ENCODE measurements at regions not wholly inside any gene's neighbourhood (a gene's known extent, or its start where the extent isn't known, plus 50 kb on each side); places are given as distances from the start of the nearest gene placed in this dataset.

DNA sequence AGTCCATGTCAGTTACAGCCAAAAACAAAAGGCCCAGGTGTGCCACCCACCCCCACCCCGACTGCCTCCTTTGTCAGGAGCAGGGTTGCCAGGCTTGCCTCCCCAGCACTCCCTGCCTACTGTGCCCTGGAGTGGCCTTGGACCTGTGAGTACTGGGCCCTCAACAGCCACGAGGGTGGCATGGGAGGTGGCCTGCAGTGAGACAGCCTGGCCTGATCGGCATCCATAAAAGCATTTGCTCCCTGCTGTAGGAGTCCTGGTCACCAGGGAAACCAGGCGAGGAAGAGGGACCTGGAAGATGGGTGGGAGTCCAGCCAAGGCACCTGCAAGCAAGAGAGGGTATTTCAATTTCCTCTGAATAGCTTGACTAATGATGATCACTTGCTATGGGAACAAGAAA, 56.4 kb upstream of the KCNMB2 start:
- H3K4me3 ChIP-seq (ENCODE audit: low read depth, low read length), result no peak overlapping the region
- H3K9ac ChIP-seq, result no peak overlapping the region
- no peaks in the 10 kb centered on the region for H3K27me3 ChIP-seq (ENCODE audit: control insufficient read depth, insufficient read depth, low read length)
- H3K36me3 ChIP-seq (ENCODE audit: control insufficient read depth, insufficient read depth, low read length), result no peaks in the 10 kb centered on the region
- H3K4me1 ChIP-seq, result peaks cover under 1% of the 10 kb centered on the region
- H2AFZ ChIP-seq, result no peak overlapping the region
- H3K4me2 ChIP-seq (ENCODE audit: low read length), result no peak overlapping the region
- no peaks in the 10 kb centered on the region for H3K79me2 ChIP-seq
- no peaks in the 10 kb centered on the region for H3K9me3 ChIP-seq (ENCODE audit: control insufficient read depth, low read length)
- no peak overlapping the region for H3K27ac ChIP-seq
- TF ChIP-seq, protein P1, sequence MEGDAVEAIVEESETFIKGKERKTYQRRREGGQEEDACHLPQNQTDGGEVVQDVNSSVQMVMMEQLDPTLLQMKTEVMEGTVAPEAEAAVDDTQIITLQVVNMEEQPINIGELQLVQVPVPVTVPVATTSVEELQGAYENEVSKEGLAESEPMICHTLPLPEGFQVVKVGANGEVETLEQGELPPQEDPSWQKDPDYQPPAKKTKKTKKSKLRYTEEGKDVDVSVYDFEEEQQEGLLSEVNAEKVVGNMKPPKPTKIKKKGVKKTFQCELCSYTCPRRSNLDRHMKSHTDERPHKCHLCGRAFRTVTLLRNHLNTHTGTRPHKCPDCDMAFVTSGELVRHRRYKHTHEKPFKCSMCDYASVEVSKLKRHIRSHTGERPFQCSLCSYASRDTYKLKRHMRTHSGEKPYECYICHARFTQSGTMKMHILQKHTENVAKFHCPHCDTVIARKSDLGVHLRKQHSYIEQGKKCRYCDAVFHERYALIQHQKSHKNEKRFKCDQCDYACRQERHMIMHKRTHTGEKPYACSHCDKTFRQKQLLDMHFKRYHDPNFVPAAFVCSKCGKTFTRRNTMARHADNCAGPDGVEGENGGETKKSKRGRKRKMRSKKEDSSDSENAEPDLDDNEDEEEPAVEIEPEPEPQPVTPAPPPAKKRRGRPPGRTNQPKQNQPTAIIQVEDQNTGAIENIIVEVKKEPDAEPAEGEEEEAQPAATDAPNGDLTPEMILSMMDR (IDR thresholded peaks at IDR 0.05), result no peak

- Histone ChIP-seq H3K27me3 (ENCODE audit: control insufficient read depth, insufficient read depth, low read length) (no peaks in the 10 kb centered on the region), H3K4me1 (no peaks in the 10 kb centered on the region), H3K79me2 (no peaks in the 10 kb centered on the region), H3K4me2 (ENCODE audit: low read length) (no peak overlapping the region), H3K36me3 (ENCODE audit: control insufficient read depth, insufficient read depth, low read length) (no peaks in the 10 kb centered on the region), H3K4me3 (ENCODE audit: low read depth, low read length) (no peak overlapping the region), H3K9ac (no peak overlapping the region), H3K9me3 (ENCODE audit: control insufficient read depth, low read length) (no peaks in the 10 kb centered on the region), H2AFZ (no peak overlapping the region), H3K27ac (no peak overlapping the region)
- TF ChIP-seq, protein P1 (IDR thresholded peaks at IDR 0.05), result no peak
These were observed 56.0 kb upstream of the KCNMB2 start for GRCh38 chr3:178480274-178480673.

DNA sequence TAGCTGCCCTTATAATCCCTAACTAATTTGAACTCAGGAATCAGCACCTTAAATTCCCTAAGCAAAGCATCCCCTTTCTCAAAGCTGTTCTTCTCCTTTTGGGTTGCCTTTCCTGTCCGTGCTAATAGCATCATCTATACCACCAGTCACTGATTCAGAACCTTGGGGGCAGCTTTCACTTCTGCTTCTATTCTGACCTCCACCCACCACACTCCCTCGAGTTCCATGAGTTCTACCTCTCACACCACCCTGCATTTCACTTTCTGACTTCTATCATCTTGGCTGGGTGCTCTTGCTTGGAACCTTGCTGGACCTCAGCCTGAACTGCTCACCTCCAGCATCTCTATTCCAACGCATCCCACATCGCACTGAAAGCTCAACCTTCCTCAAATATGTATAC, 55.4 kb upstream of the KCNMB2 start:
- H3K27ac ChIP-seq, result no peak overlapping the region
- H3K4me3 ChIP-seq (ENCODE audit: low read depth, low read length), result no peak overlapping the region
- no peaks in the 10 kb centered on the region for H3K36me3 ChIP-seq (ENCODE audit: control insufficient read depth, insufficient read depth, low read length)
- no peaks in the 10 kb centered on the region for H3K4me1 ChIP-seq
- H3K9me3 ChIP-seq (ENCODE audit: control insufficient read depth, low read length), result no peaks in the 10 kb centered on the region
- TF ChIP-seq, protein P1 (IDR thresholded peaks at IDR 0.05), result no peak
- no peaks in the 10 kb centered on the region for H3K79me2 ChIP-seq
- no peak overlapping the region for H3K4me2 ChIP-seq (ENCODE audit: low read length)
- no peaks in the 10 kb centered on the region for H3K27me3 ChIP-seq (ENCODE audit: control insufficient read depth, insufficient read depth, low read length)
- no peak overlapping the region for H3K9ac ChIP-seq
- no peak overlapping the region for H2AFZ ChIP-seq

- Histone ChIP-seq H3K79me2 (no peaks in the 10 kb centered on the region), H3K27me3 (ENCODE audit: control insufficient read depth, insufficient read depth, low read length) (no peaks in the 10 kb centered on the region), H3K4me2 (ENCODE audit: low read length) (no peak overlapping the region), H3K36me3 (ENCODE audit: control insufficient read depth, insufficient read depth, low read length) (no peaks in the 10 kb centered on the region), H3K4me1 (no peaks in the 10 kb centered on the region), H3K27ac (no peak overlapping the region), H2AFZ (no peak overlapping the region), H3K4me3 (ENCODE audit: low read depth, low read length) (no peak overlapping the region), H3K9ac (no peak overlapping the region), H3K9me3 (ENCODE audit: control insufficient read depth, low read length) (no peaks in the 10 kb centered on the region)
- TF ChIP-seq, protein P1 (IDR thresholded peaks at IDR 0.05), result no peak
These were observed 53.3 kb upstream of the KCNMB2 start for GRCh38 chr3:178482981-178483380.

DNA sequence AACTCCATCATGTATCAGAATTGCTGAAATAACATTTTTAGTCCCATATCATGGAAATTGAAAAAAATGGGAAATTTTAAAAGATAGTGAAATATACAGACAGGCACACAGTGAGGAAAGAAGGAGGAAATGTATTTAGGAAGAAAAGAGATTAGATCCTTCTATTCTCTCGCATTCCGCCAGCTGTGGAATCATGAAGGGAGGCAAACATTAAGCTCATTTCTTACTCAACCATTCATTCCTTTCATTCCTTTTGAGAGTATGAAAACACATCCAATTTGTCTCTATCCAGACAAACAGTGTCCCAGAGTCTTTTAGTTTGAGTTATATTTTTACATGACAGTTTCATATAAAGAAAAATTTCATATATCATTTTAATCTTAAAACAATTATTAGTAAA, 52.5 kb upstream of the KCNMB2 start:
- Histone ChIP-seq H3K36me3 (ENCODE audit: control insufficient read depth, insufficient read depth, low read length) (no peaks in the 10 kb centered on the region), H3K4me2 (ENCODE audit: low read length) (no peak overlapping the region)
- TF ChIP-seq, protein P1 (IDR thresholded peaks at IDR 0.05), result no peak

More for the DNA sequence above, 52.5 kb upstream of the KCNMB2 start:
- Histone ChIP-seq H2AFZ (no peak overlapping the region), H3K9me3 (ENCODE audit: control insufficient read depth, low read length) (no peaks in the 10 kb centered on the region), H3K27me3 (ENCODE audit: control insufficient read depth, insufficient read depth, low read length) (no peaks in the 10 kb centered on the region), H3K9ac (no peak overlapping the region), H3K79me2 (no peaks in the 10 kb centered on the region), H3K27ac (no peak overlapping the region), H3K4me1 (no peaks in the 10 kb centered on the region), H3K4me3 (ENCODE audit: low read depth, low read length) (no peak overlapping the region)
